Lower leg skin (tissue), 3 donors: ENCODE measurements at regions not wholly inside any gene's neighbourhood (a gene's known extent, or its start where the extent isn't known, plus 50 kb on each side); places are given as distances from the start of the nearest gene placed in this dataset.

ENCODE experiments used
- POLR2A ChIP-seq, 2 donors: fragments of 450-650 bp; IDR thresholded peaks; one replicate each; pipeline ENCODE4 v1.6.1; 2016 to 2017; ENCODE audit warnings: antibody characterized with exemption in 2 of 2, mild to moderate bottlenecking in 1 of 2, moderate library complexity in 1 of 2
- TF ChIP-seq, protein P1 (sequence below), 3 donors: fragments of 450-650 bp; IDR thresholded peaks; one replicate each; pipeline ENCODE4 v1.5.1; 2016; ENCODE audit warnings: antibody characterized with exemption in 3 of 3, mild to moderate bottlenecking in 3 of 3, moderate library complexity in 2 of 3

DNA sequence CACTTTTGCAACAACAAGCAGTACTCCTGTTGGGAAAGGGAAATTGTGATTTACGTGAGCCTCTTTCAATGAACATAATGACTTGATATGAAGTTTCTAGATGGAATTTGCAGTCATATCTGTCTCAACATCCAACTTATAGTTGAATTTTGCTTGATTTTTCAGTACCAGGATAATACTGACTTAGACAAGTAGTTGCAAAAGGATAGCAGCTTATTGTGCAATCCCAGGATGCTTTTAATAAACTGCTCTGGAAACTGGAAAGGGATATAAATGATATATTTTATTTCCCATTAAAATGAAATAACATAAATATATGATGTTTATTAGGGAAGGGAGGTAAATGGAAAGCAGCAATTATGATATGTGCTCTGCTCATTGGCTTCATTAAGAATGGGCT lies 174.4 kb upstream of the RGMB start:
- TF ChIP-seq, protein P1, sequence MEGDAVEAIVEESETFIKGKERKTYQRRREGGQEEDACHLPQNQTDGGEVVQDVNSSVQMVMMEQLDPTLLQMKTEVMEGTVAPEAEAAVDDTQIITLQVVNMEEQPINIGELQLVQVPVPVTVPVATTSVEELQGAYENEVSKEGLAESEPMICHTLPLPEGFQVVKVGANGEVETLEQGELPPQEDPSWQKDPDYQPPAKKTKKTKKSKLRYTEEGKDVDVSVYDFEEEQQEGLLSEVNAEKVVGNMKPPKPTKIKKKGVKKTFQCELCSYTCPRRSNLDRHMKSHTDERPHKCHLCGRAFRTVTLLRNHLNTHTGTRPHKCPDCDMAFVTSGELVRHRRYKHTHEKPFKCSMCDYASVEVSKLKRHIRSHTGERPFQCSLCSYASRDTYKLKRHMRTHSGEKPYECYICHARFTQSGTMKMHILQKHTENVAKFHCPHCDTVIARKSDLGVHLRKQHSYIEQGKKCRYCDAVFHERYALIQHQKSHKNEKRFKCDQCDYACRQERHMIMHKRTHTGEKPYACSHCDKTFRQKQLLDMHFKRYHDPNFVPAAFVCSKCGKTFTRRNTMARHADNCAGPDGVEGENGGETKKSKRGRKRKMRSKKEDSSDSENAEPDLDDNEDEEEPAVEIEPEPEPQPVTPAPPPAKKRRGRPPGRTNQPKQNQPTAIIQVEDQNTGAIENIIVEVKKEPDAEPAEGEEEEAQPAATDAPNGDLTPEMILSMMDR (IDR thresholded peaks at IDR 0.05): no peak
- TF ChIP-seq POLR2A (IDR thresholded peaks at IDR 0.05): no peak
